Neural progenitor cell (in vitro differentiated cells): ENCODE measurements at regions not wholly inside any gene's neighbourhood (a gene's known extent, or its start where the extent isn't known, plus 50 kb on each side); places are given as distances from the start of the nearest gene placed in this dataset.

ENCODE experiments used
- DNase-seq: peaks from one replicate; pipeline ENCODE4 v3.0.0-alpha.2; 2016; ENCODE audit warnings: low spot score
- H2AFZ ChIP-seq: fragments of 200-600 bp; sonication (generic); replicated peaks from 2 replicates; pipeline ENCODE4 v1.6.1; 2016; ENCODE audit warnings: antibody characterized with exemption
- H3F3A ChIP-seq: fragments of 200-600 bp; sonication (generic); 2 replicates; pipeline ENCODE4 v1.6.1; 2016; ENCODE audit warnings: antibody characterized with exemption, low read depth
- H3K27ac ChIP-seq: fragments of 200-600 bp; sonication (generic); 2 replicates; pipeline ENCODE4 v1.5.1; 2016; ENCODE audit warnings: mild to moderate bottlenecking
- H3K27me3 ChIP-seq: fragments of 200-600 bp; sonication (generic); 2 replicates; pipeline ENCODE4 v1.6.1; 2016; ENCODE audit warnings: mild to moderate bottlenecking, moderate library complexity
- H3K36me3 ChIP-seq: fragments of 200-600 bp; sonication (generic); 2 replicates; pipeline ENCODE4 v1.5.1; 2016
- H3K4me1 ChIP-seq: fragments of 200-600 bp; sonication (generic); 2 replicates; pipeline ENCODE4 v1.6.1; 2016; ENCODE audit warnings: mixed run types
- H3K4me2 ChIP-seq: fragments of 200-600 bp; sonication (generic); 2 replicates; pipeline ENCODE4 v1.6.1; 2016
- H3K4me3 ChIP-seq: fragments of 200-600 bp; sonication (generic); 2 replicates; pipeline ENCODE4 v1.5.1; 2016
- H3K79me2 ChIP-seq: fragments of 200-600 bp; sonication (generic); 2 replicates; pipeline ENCODE4 v1.6.1; 2016; ENCODE audit warnings: low read depth
- H3K9ac ChIP-seq: fragments of 200-600 bp; sonication (generic); 2 replicates; pipeline ENCODE4 v1.6.1; 2016
- H3K9me3 ChIP-seq: fragments of 200-600 bp; sonication (generic); 2 replicates; pipeline ENCODE4 v1.5.1; 2016; ENCODE audit warnings: low read depth
- H4K20me1 ChIP-seq: fragments of 200-600 bp; sonication (generic); 2 replicates; pipeline ENCODE4 v1.6.1; 2016; ENCODE audit warnings: low read depth
- H3K27ac Mint-ChIP-seq: 3 replicates; pipeline ENCODE4 v1.8.0; 2021; ENCODE audit warnings: mixed read lengths
- H3K27me3 Mint-ChIP-seq: 2 replicates; pipeline ENCODE4 v1.8.0; 2022; ENCODE audit warnings: low read depth, mild to moderate bottlenecking, inconsistent platforms, moderate library complexity, mixed read lengths; ENCODE audit not compliant: insufficient read depth
- H3K36me3 Mint-ChIP-seq: 3 replicates; pipeline ENCODE4 v1.8.0; 2021; ENCODE audit warnings: mixed read lengths
- H3K4me1 Mint-ChIP-seq: 3 replicates; pipeline ENCODE4 v1.8.0; 2021; ENCODE audit warnings: mixed read lengths
- H3K4me3 Mint-ChIP-seq: 3 replicates; pipeline ENCODE4 v1.8.0; 2021; ENCODE audit warnings: mild to moderate bottlenecking, moderate library complexity, mixed read lengths
- H3K9me3 Mint-ChIP-seq: 3 replicates; pipeline ENCODE4 v1.8.0; 2020; ENCODE audit warnings: mixed read lengths
- EZH2 ChIP-seq: fragments of 200-600 bp; sonication (generic); IDR thresholded peaks from 2 replicates; pipeline ENCODE4 v1.6.1; 2017; ENCODE audit warnings: antibody characterized with exemption, mild to moderate bottlenecking, moderate library complexity
- EZH2phosphoT487 ChIP-seq: fragments of 200-600 bp; sonication (generic); IDR thresholded peaks from 2 replicates; pipeline ENCODE4 v1.6.1; 2017; ENCODE audit warnings: antibody characterized with exemption
- TF ChIP-seq, protein P1 (sequence below): fragments of 200-600 bp; sonication (generic); IDR thresholded peaks from 2 replicates; pipeline ENCODE4 v1.5.1; 2017; ENCODE audit warnings: antibody characterized with exemption, mild to moderate bottlenecking

DNA sequence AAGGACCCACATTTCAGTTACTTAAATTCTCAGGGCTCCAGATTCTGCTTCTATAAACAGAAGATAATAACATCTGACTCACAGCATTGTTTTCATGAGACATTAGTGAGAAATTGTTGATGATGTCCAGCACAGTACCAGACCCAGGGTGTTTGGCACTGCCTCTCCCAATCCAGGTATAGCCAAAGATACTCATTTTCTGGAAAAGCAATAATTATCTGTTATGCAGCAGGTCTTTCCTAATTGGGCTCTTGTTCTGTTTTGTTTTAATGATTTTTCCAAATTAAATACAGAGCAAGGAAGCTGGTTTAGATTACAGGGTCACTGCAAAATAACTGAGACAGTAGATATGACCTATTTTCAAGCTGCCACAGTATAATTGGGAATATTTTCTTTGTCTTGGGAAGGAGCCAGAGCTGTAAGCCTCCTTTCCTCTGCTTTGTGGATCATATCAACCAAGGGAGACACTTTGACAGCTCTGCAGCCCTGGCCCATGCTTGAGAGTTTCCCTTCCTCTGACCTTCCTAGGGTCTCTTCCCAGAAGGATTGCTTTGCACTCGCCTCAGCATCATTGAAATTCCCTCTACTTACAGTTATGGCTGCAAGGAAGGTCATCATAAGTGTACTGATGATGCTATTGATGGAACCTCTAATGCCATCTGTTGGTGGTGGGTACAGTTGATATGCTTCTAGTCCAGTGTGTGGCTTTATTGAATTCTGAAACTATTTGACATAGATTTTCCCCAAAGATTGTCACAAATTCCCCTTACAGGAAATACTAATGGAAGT is 522.4 kb upstream of the ADAMTS9 start:
- Histone ChIP-seq H3K9ac (no peak overlapping the region), H3F3A (no peaks in the 10 kb centered on the region), H3K4me3 (no peak overlapping the region), H4K20me1 (no peaks in the 10 kb centered on the region), H3K27me3 (no peaks in the 10 kb centered on the region), H3K27ac (no peak overlapping the region), H3K4me2 (no peak overlapping the region), H3K36me3 (no peaks in the 10 kb centered on the region), H3K79me2 (no peaks in the 10 kb centered on the region), H3K4me1 (no peaks in the 10 kb centered on the region), H2AFZ (no peak overlapping the region), H3K9me3 (no peaks in the 10 kb centered on the region)
- Mint-ChIP-seq H3K27me3 (peaks cover 2% of the 10 kb centered on the region), H3K4me1 (no peaks in the 10 kb centered on the region), H3K36me3 (no peaks in the 10 kb centered on the region), H3K9me3 (no peaks in the 10 kb centered on the region), H3K27ac (no peak overlapping the region), H3K4me3 (no peak overlapping the region)
- no peak for DNase-seq
- no peak for TF ChIP-seq EZH2
- no peak for TF ChIP-seq EZH2phosphoT487
- TF ChIP-seq, protein P1, sequence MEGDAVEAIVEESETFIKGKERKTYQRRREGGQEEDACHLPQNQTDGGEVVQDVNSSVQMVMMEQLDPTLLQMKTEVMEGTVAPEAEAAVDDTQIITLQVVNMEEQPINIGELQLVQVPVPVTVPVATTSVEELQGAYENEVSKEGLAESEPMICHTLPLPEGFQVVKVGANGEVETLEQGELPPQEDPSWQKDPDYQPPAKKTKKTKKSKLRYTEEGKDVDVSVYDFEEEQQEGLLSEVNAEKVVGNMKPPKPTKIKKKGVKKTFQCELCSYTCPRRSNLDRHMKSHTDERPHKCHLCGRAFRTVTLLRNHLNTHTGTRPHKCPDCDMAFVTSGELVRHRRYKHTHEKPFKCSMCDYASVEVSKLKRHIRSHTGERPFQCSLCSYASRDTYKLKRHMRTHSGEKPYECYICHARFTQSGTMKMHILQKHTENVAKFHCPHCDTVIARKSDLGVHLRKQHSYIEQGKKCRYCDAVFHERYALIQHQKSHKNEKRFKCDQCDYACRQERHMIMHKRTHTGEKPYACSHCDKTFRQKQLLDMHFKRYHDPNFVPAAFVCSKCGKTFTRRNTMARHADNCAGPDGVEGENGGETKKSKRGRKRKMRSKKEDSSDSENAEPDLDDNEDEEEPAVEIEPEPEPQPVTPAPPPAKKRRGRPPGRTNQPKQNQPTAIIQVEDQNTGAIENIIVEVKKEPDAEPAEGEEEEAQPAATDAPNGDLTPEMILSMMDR = no peak

DNA sequence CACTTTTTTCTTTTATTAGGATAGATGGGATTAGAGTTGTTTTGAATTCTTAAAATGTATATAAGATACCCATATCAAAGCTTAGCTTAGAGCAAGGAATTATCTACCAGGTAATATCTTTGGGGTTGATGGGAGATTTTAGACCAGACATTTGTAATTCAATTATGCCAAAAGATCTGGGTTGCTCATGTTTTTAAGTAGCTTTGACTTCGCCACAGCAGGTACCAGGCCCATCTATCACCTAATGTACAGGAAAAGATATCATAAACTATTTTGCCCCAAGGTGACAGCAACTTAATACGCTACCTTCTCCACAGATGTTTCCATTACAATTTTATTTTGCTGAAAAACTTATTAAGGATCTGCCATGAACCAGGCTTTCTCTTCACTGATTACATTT is 514.6 kb upstream of the ADAMTS9 start:
- no peaks in the 10 kb centered on the region for H4K20me1 ChIP-seq
- no peaks in the 10 kb centered on the region for H3K36me3 ChIP-seq
- H3K36me3 Mint-ChIP-seq = no peaks in the 10 kb centered on the region
- no peaks in the 10 kb centered on the region for H3F3A ChIP-seq
- no peaks in the 10 kb centered on the region for H3K27me3 Mint-ChIP-seq
- H3K4me2 ChIP-seq = no peak overlapping the region
- H3K4me3 Mint-ChIP-seq = no peak overlapping the region
- no peaks in the 10 kb centered on the region for H3K79me2 ChIP-seq
- H3K4me3 ChIP-seq = no peak overlapping the region
- peaks cover 8% of the 10 kb centered on the region for H3K4me1 ChIP-seq
- no peak for TF ChIP-seq EZH2phosphoT487
- TF ChIP-seq, protein P1 = no peak
- no peak for TF ChIP-seq EZH2
- H3K4me1 Mint-ChIP-seq = peaks cover 27% of the 10 kb centered on the region
- no peak overlapping the region for H3K27ac Mint-ChIP-seq
- H2AFZ ChIP-seq = no peak overlapping the region
- H3K9me3 ChIP-seq = no peaks in the 10 kb centered on the region
- no peak overlapping the region for H3K9ac ChIP-seq
- no peak overlapping the region for H3K27ac ChIP-seq
- no peak for DNase-seq
- H3K27me3 ChIP-seq = no peaks in the 10 kb centered on the region
- H3K9me3 Mint-ChIP-seq = no peaks in the 10 kb centered on the region

DNA sequence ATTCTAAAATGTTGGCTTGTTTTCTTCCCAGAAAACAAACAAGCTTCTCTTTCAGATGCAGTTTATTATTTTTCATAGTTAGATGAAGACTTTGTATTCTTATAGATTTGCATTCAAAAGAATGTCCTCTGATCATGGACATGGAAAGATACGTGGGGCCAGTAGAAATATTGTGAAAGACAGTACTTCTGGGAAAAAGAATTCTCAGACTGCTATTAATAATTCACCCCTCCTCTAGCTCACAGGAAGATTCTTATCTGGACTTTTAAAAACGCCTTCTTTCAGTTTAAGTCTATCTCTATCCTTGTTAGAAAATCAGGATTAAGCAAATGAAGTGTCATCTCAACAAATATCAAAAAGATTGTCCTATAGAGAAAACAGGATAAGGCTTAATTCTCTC is 514.1 kb upstream of the ADAMTS9 start:
- Histone ChIP-seq H3K36me3 (no peaks in the 10 kb centered on the region), H3K27me3 (no peaks in the 10 kb centered on the region), H3K27ac (no peak overlapping the region), H4K20me1 (no peaks in the 10 kb centered on the region), H3K9me3 (no peaks in the 10 kb centered on the region), H2AFZ (no peak overlapping the region), H3K79me2 (no peaks in the 10 kb centered on the region), H3K4me2 (no peak overlapping the region), H3K9ac (no peak overlapping the region), H3K4me1 (peaks cover 8% of the 10 kb centered on the region), H3F3A (no peaks in the 10 kb centered on the region), H3K4me3 (no peak overlapping the region)
- no peak overlapping the region for H3K27ac Mint-ChIP-seq
- no peak overlapping the region for H3K4me3 Mint-ChIP-seq
- no peaks in the 10 kb centered on the region for H3K9me3 Mint-ChIP-seq
- H3K4me1 Mint-ChIP-seq = peaks cover 30% of the 10 kb centered on the region
- TF ChIP-seq, protein P1 = no peak
- TF ChIP-seq EZH2 (no peak), EZH2phosphoT487 (no peak)
- H3K36me3 Mint-ChIP-seq = no peaks in the 10 kb centered on the region
- no peaks in the 10 kb centered on the region for H3K27me3 Mint-ChIP-seq
- DNase-seq = no peak
